HL-60 (cell line): ENCODE measurements at regions not wholly inside any gene's neighbourhood (a gene's known extent, or its start where the extent isn't known, plus 50 kb on each side); places are given as distances from the start of the nearest gene placed in this dataset.

Experiments used
- GABPA ChIP-seq: IDR thresholded peaks from 2 replicates; pipeline ENCODE4 v1.6.1; 2012; ENCODE audit warnings: low read depth
- POLR2AphosphoS5 ChIP-seq: IDR thresholded peaks from 2 replicates; pipeline ENCODE4 v1.6.1; 2012; ENCODE audit warnings: low read depth
- SPI1 ChIP-seq: IDR thresholded peaks from 2 replicates; pipeline ENCODE4 v1.6.1; 2012; ENCODE audit warnings: low read depth, mild to moderate bottlenecking, borderline replicate concordance
- TF ChIP-seq, protein P1 (sequence below): IDR thresholded peaks from one replicate; pipeline ENCODE4 v1.5.1; 2011; ENCODE audit warnings: low read length, control low read depth, inconsistent platforms; ENCODE audit not compliant: insufficient read depth
- TF ChIP-seq, protein P2 (sequence below): IDR thresholded peaks from 2 replicates; pipeline ENCODE4 v1.6.1; 2012; ENCODE audit warnings: low read depth; ENCODE audit not compliant: insufficient replicate concordance

DNA sequence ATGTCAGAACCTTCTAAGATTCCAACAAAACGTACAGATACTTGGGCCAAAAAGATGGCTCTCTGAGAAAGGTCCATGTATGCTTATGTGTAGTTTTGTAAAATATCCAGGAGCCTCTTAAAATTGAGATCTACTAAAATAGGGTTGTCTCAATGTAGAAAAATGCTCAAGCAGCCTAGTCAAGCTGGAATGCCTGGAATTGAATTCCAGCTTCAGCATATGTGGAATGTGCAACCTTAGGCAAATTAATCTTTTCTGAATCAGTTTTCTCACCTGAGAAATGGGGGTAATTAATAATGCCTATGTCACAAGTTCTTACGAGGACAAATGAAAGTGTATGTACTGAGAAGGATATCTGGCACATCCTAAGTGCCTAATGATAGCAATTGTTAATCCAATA lies 662.4 kb downstream of the DTWD2 start:
- TF ChIP-seq, protein P1, sequence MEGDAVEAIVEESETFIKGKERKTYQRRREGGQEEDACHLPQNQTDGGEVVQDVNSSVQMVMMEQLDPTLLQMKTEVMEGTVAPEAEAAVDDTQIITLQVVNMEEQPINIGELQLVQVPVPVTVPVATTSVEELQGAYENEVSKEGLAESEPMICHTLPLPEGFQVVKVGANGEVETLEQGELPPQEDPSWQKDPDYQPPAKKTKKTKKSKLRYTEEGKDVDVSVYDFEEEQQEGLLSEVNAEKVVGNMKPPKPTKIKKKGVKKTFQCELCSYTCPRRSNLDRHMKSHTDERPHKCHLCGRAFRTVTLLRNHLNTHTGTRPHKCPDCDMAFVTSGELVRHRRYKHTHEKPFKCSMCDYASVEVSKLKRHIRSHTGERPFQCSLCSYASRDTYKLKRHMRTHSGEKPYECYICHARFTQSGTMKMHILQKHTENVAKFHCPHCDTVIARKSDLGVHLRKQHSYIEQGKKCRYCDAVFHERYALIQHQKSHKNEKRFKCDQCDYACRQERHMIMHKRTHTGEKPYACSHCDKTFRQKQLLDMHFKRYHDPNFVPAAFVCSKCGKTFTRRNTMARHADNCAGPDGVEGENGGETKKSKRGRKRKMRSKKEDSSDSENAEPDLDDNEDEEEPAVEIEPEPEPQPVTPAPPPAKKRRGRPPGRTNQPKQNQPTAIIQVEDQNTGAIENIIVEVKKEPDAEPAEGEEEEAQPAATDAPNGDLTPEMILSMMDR, result no peak
- TF ChIP-seq, protein P2, sequence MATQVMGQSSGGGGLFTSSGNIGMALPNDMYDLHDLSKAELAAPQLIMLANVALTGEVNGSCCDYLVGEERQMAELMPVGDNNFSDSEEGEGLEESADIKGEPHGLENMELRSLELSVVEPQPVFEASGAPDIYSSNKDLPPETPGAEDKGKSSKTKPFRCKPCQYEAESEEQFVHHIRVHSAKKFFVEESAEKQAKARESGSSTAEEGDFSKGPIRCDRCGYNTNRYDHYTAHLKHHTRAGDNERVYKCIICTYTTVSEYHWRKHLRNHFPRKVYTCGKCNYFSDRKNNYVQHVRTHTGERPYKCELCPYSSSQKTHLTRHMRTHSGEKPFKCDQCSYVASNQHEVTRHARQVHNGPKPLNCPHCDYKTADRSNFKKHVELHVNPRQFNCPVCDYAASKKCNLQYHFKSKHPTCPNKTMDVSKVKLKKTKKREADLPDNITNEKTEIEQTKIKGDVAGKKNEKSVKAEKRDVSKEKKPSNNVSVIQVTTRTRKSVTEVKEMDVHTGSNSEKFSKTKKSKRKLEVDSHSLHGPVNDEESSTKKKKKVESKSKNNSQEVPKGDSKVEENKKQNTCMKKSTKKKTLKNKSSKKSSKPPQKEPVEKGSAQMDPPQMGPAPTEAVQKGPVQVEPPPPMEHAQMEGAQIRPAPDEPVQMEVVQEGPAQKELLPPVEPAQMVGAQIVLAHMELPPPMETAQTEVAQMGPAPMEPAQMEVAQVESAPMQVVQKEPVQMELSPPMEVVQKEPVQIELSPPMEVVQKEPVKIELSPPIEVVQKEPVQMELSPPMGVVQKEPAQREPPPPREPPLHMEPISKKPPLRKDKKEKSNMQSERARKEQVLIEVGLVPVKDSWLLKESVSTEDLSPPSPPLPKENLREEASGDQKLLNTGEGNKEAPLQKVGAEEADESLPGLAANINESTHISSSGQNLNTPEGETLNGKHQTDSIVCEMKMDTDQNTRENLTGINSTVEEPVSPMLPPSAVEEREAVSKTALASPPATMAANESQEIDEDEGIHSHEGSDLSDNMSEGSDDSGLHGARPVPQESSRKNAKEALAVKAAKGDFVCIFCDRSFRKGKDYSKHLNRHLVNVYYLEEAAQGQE, result no peak
- TF ChIP-seq POLR2AphosphoS5 (no peak), GABPA (no peak), SPI1 (no peak)
